Astrocyte of the cerebellum (primary cell): ENCODE measurements at regions not wholly inside any gene's neighbourhood (a gene's known extent, or its start where the extent isn't known, plus 50 kb on each side); places are given as distances from the start of the nearest gene placed in this dataset.

Source experiments
- DNase-seq: peaks from one replicate; pipeline ENCODE4 v3.0.0-alpha.2; 2011; ENCODE audit warnings: low read depth
- H3K4me3 ChIP-seq: 2 replicates; pipeline ENCODE4 v1.5.1; 2011; ENCODE audit warnings: mild to moderate bottlenecking, low read depth, low read length, moderate library complexity
- CTCF ChIP-seq: IDR thresholded peaks from 2 replicates; pipeline ENCODE4 v1.5.1; 2012; ENCODE audit warnings: low read length, low read depth, moderate library complexity, mild to moderate bottlenecking; ENCODE audit errors: missing control alignments
- in situ Hi-C: cut with HindIII; loops from 2 replicates; pipeline ENCODE4 v1.10.0; 2017; ENCODE audit warnings: low sequenced_read_pairs

GRCh38 chr2:41543726-41544125 lies 504.1 kb upstream of the PKDCC start:
- TF ChIP-seq CTCF, result no peak
- H3K4me3 ChIP-seq, result no peak overlapping the region
- in situ Hi-C loops, result no loop called here
- no peak for DNase-seq

- DNase-seq, result no peak
- H3K4me3 ChIP-seq, result no peak overlapping the region
- in situ Hi-C loops, result no loop called here
- TF ChIP-seq CTCF, result no peak
Observed at GRCh38 chr2:41544709-41545108, 503.1 kb upstream of the PKDCC start.

GRCh38 chr2:41546031-41546430 lies 501.8 kb upstream of the PKDCC start:
- TF ChIP-seq CTCF, result no peak
- H3K4me3 ChIP-seq, result no peak overlapping the region
- in situ Hi-C loops, result no loop called here
- no peak for DNase-seq

GRCh38 chr2:41568648-41569047 lies 479.2 kb upstream of the PKDCC start:
- in situ Hi-C loops, result no loop called here
- TF ChIP-seq CTCF, result no peak
- DNase-seq, result no peak
- no peak overlapping the region for H3K4me3 ChIP-seq

- no peak for DNase-seq
- TF ChIP-seq CTCF, result no peak
- H3K4me3 ChIP-seq, result no peak overlapping the region
- in situ Hi-C loops, result no loop called here
Observed at GRCh38 chr2:41572154-41572553, 475.7 kb upstream of the PKDCC start.

GRCh38 chr2:41576423-41576822 lies 471.4 kb upstream of the PKDCC start:
- H3K4me3 ChIP-seq, result no peak overlapping the region
- no peak for TF ChIP-seq CTCF
- no peak for DNase-seq
- in situ Hi-C loops, result no loop called here

GRCh38 chr2:41579806-41580205 lies 468.0 kb upstream of the PKDCC start:
- peak; percentile 64 for DNase-seq

More at GRCh38 chr2:41579806-41580205, 468.0 kb upstream of the PKDCC start:
- no peak overlapping the region for H3K4me3 ChIP-seq
- TF ChIP-seq CTCF, result no peak
- in situ Hi-C loops, result no loop called here
